ENCODE measurements at regions not wholly inside any gene's neighbourhood (a gene's known extent, or its start where the extent isn't known, plus 50 kb on each side); places are given as distances from the start of the nearest gene placed in this dataset.

DNA sequence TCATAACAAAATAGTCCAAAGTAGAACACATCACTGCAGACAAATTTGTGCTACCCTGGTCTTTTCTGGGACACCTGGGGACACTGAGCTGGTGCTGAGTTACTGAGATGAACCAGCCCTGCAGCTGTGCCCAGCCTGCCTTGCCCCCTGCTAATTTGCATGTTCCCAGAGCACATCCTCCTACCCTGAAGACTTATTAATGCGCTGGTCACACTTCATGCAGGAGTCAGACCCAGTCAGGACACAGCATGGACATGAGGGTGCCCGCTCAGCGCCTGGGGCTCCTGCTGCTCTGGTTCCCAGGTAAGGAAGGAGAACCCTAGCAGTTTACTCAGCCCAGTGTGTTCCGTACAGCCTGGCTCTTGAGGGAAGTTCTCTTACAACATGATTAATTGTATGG, 1518.3 kb downstream of the RPIA start:
- TF ChIP-seq, protein P1, sequence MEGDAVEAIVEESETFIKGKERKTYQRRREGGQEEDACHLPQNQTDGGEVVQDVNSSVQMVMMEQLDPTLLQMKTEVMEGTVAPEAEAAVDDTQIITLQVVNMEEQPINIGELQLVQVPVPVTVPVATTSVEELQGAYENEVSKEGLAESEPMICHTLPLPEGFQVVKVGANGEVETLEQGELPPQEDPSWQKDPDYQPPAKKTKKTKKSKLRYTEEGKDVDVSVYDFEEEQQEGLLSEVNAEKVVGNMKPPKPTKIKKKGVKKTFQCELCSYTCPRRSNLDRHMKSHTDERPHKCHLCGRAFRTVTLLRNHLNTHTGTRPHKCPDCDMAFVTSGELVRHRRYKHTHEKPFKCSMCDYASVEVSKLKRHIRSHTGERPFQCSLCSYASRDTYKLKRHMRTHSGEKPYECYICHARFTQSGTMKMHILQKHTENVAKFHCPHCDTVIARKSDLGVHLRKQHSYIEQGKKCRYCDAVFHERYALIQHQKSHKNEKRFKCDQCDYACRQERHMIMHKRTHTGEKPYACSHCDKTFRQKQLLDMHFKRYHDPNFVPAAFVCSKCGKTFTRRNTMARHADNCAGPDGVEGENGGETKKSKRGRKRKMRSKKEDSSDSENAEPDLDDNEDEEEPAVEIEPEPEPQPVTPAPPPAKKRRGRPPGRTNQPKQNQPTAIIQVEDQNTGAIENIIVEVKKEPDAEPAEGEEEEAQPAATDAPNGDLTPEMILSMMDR (IDR thresholded peaks at IDR 0.05): no peak
- no peak for TF ChIP-seq POLR2AphosphoS5 (IDR thresholded peaks at IDR 0.05; ENCODE audit: low read depth, low read length)
- TF ChIP-seq, protein P2, sequence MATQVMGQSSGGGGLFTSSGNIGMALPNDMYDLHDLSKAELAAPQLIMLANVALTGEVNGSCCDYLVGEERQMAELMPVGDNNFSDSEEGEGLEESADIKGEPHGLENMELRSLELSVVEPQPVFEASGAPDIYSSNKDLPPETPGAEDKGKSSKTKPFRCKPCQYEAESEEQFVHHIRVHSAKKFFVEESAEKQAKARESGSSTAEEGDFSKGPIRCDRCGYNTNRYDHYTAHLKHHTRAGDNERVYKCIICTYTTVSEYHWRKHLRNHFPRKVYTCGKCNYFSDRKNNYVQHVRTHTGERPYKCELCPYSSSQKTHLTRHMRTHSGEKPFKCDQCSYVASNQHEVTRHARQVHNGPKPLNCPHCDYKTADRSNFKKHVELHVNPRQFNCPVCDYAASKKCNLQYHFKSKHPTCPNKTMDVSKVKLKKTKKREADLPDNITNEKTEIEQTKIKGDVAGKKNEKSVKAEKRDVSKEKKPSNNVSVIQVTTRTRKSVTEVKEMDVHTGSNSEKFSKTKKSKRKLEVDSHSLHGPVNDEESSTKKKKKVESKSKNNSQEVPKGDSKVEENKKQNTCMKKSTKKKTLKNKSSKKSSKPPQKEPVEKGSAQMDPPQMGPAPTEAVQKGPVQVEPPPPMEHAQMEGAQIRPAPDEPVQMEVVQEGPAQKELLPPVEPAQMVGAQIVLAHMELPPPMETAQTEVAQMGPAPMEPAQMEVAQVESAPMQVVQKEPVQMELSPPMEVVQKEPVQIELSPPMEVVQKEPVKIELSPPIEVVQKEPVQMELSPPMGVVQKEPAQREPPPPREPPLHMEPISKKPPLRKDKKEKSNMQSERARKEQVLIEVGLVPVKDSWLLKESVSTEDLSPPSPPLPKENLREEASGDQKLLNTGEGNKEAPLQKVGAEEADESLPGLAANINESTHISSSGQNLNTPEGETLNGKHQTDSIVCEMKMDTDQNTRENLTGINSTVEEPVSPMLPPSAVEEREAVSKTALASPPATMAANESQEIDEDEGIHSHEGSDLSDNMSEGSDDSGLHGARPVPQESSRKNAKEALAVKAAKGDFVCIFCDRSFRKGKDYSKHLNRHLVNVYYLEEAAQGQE (IDR thresholded peaks at IDR 0.05; ENCODE audit: insufficient read depth in 1 of 2, low read depth in 2 of 2, low read length in 1 of 2): no peak
- TF ChIP-seq SIN3A (IDR thresholded peaks at IDR 0.05; ENCODE audit: borderline replicate concordance, insufficient read depth, low read depth, low read length): no peak
- TF ChIP-seq TCF7L2 (IDR thresholded peaks at IDR 0.05; ENCODE audit: low read depth, low read length): no peak

Data from Panc1 (cell line).